ENCODE measurements at regions not wholly inside any gene's neighbourhood (a gene's known extent, or its start where the extent isn't known, plus 50 kb on each side); places are given as distances from the start of the nearest gene placed in this dataset.

GRCh38 chr5:19406576-19407365 lies 581.2 kb downstream of the CDH18 start:
- TF ChIP-seq BACH2 (CRISPR knock-in tag; IDR thresholded peaks at IDR 0.05; ENCODE audit: borderline replicate concordance) (no peak), PATZ1 (CRISPR knock-in tag; IDR thresholded peaks at IDR 0.05; ENCODE audit: borderline replicate concordance) (no peak), ISL1 (CRISPR knock-in tag; IDR thresholded peaks at IDR 0.05) (no peak), CREB5 (CRISPR knock-in tag; IDR thresholded peaks at IDR 0.05; ENCODE audit: low read depth) (no peak), ARNTL (CRISPR knock-in tag; IDR thresholded peaks at IDR 0.05; ENCODE audit: borderline replicate concordance, low read depth) (no peak), ZNF70 (CRISPR knock-in tag; IDR thresholded peaks at IDR 0.05) (no peak), TOX (CRISPR knock-in tag; IDR thresholded peaks at IDR 0.05; ENCODE audit: borderline replicate concordance) (no peak), ZNF8 (CRISPR knock-in tag; IDR thresholded peaks at IDR 0.05) (no peak), POU6F1 (CRISPR knock-in tag; IDR thresholded peaks at IDR 0.05; ENCODE audit: borderline replicate concordance, low read depth) (no peak), CSDC2 (CRISPR knock-in tag; IDR thresholded peaks at IDR 0.05) (no peak), RARB (CRISPR knock-in tag; IDR thresholded peaks at IDR 0.05) (no peak), CSRNP3 (CRISPR knock-in tag; IDR thresholded peaks at IDR 0.05) (no peak)
